Endothelial cell (in vitro differentiated cells): ENCODE measurements at regions not wholly inside any gene's neighbourhood (a gene's known extent, or its start where the extent isn't known, plus 50 kb on each side); places are given as distances from the start of the nearest gene placed in this dataset.

Source experiments
- DNase-seq: peaks from one replicate; pipeline ENCODE4 v3.0.0; 2021; ENCODE audit warnings: low spot score
- H3K27ac Mint-ChIP-seq: one replicate; pipeline ENCODE4 v1.8.0; 2021; ENCODE audit warnings: mixed read lengths, inconsistent platforms; ENCODE audit not compliant: unreplicated experiment
- H3K27me3 Mint-ChIP-seq: one replicate; pipeline ENCODE4 v1.8.0; 2021; ENCODE audit warnings: mild to moderate bottlenecking, moderate library complexity, mixed read lengths, inconsistent platforms; ENCODE audit not compliant: unreplicated experiment
- H3K36me3 Mint-ChIP-seq: one replicate; pipeline ENCODE4 v1.8.0; 2021; ENCODE audit warnings: mild to moderate bottlenecking, low read depth, mixed read lengths, inconsistent platforms; ENCODE audit not compliant: unreplicated experiment
- H3K4me1 Mint-ChIP-seq: one replicate; pipeline ENCODE4 v1.8.0; 2021; ENCODE audit warnings: mild to moderate bottlenecking, mixed read lengths, inconsistent platforms; ENCODE audit not compliant: unreplicated experiment
- H3K4me3 Mint-ChIP-seq: one replicate; pipeline ENCODE4 v1.8.0; 2021; ENCODE audit warnings: mild to moderate bottlenecking, mixed read lengths, inconsistent platforms; ENCODE audit not compliant: unreplicated experiment
- H3K9me3 Mint-ChIP-seq: one replicate; pipeline ENCODE4 v1.8.0; 2021; ENCODE audit warnings: mixed read lengths, inconsistent platforms; ENCODE audit not compliant: unreplicated experiment
- CTCF ChIP-seq: fragments of 200-600 bp; sonication (generic); IDR thresholded peaks from one replicate; pipeline ENCODE4 v1.5.0; 2021; ENCODE audit warnings: antibody characterized with exemption; ENCODE audit not compliant: unreplicated experiment

GRCh38 chr13:34214686-34215085 is 396.7 kb downstream of the RFC3 start:
- H3K4me3 Mint-ChIP-seq: no peak overlapping the region
- no peaks in the 10 kb centered on the region for H3K27me3 Mint-ChIP-seq
- H3K9me3 Mint-ChIP-seq: no peaks in the 10 kb centered on the region
- TF ChIP-seq CTCF: no peak
- DNase-seq: no peak
- no peaks in the 10 kb centered on the region for H3K36me3 Mint-ChIP-seq
- H3K4me1 Mint-ChIP-seq: no peaks in the 10 kb centered on the region
- no peak overlapping the region for H3K27ac Mint-ChIP-seq

DNA sequence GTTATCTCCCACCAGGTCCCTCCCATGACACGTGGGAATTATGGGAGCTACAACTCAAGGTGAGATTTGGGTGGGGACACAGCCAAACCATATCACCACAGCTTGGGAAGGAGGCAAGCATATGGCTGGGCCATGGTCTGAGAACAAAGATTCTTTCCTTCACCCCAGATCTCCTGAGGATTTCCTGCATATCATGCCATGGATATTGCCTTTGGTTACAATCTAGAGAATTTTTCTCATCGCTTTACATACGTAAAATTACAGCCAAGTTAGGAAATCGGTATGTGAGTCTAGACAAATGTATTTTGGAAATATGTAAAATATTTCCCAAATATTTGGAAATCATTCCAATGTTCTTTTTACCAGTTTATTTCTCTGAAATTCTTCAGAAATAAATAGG is 398.3 kb downstream of the RFC3 start:
- Mint-ChIP-seq H3K4me1 (no peaks in the 10 kb centered on the region), H3K4me3 (no peak overlapping the region), H3K27ac (no peak overlapping the region), H3K9me3 (no peaks in the 10 kb centered on the region), H3K36me3 (no peaks in the 10 kb centered on the region), H3K27me3 (no peaks in the 10 kb centered on the region)
- no peak for TF ChIP-seq CTCF
- no peak for DNase-seq

DNA sequence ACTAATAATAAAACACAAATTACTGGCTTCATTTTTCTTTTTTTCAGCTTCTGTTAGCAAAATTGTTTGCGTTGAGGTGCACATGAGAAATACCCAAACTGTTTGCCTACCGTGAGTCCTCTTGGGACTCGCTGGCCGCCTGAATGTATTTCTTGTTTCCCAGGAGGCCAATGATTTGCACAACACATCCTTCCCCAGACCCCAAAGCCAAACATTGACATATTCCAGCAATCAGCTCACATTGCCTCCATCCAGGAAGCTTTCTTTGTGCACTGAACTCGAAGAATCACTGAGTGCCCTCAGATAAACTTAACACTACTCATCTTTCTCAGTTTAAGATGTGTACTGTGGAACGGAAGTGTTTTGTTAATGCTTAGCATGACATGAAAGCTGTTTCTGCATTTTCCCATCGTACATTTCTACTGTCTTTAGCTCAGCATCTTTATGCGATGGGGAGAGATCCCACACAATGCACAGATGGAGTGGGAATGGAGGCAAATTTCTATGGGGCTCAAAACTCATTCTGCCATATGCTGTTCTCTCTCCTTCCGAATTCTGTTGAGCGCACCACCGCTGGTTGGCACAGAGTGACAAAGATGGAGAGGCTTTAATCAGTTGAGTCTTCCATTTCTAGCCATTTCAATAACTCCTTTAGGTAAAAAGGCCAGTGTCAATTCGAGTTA is 399.5 kb downstream of the RFC3 start:
- no peaks in the 10 kb centered on the region for H3K27me3 Mint-ChIP-seq
- no peak overlapping the region for H3K4me3 Mint-ChIP-seq
- no peak for DNase-seq
- TF ChIP-seq CTCF: no peak
- H3K36me3 Mint-ChIP-seq: no peaks in the 10 kb centered on the region
- H3K4me1 Mint-ChIP-seq: no peaks in the 10 kb centered on the region
- H3K9me3 Mint-ChIP-seq: no peaks in the 10 kb centered on the region
- no peak overlapping the region for H3K27ac Mint-ChIP-seq

GRCh38 chr13:34223984-34224383 is 406.0 kb downstream of the RFC3 start:
- Mint-ChIP-seq H3K36me3 (no peaks in the 10 kb centered on the region), H3K4me1 (no peaks in the 10 kb centered on the region), H3K9me3 (no peaks in the 10 kb centered on the region), H3K27me3 (no peaks in the 10 kb centered on the region), H3K4me3 (no peak overlapping the region), H3K27ac (no peak overlapping the region)
- no peak for DNase-seq
- no peak for TF ChIP-seq CTCF

DNA sequence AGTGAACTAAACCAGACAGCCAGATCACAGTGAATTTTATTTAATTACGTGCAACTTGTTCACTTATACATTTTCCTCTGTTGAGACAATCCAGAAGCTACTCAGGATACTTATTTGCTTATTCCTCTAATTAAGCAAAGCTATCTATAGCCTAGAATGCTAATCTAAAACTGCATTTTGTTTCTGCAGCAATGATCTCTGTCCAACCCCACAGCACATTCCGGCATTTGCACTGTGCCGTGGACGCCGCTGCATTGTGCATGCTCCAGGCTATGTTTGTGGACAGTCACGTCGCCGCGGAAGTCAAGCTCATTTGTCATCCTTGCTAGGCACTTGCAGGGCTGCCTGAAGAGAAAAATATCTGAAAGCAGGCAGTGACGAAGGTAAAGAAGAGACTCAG is 406.9 kb downstream of the RFC3 start:
- H3K9me3 Mint-ChIP-seq: no peaks in the 10 kb centered on the region
- H3K4me3 Mint-ChIP-seq: no peak overlapping the region
- H3K4me1 Mint-ChIP-seq: no peaks in the 10 kb centered on the region
- H3K36me3 Mint-ChIP-seq: no peaks in the 10 kb centered on the region
- TF ChIP-seq CTCF: no peak
- no peak for DNase-seq
- no peak overlapping the region for H3K27ac Mint-ChIP-seq
- no peaks in the 10 kb centered on the region for H3K27me3 Mint-ChIP-seq
